Astrocyte (in vitro differentiated cells and primary cell): ENCODE measurements at regions not wholly inside any gene's neighbourhood (a gene's known extent, or its start where the extent isn't known, plus 50 kb on each side); places are given as distances from the start of the nearest gene placed in this dataset.

Experiments used
- CTCF ChIP-seq: IDR thresholded peaks from 2 replicates; pipeline ENCODE4 v1.5.1; 2011; ENCODE audit warnings: low read depth, mild to moderate bottlenecking, inconsistent platforms, low read length, moderate library complexity; ENCODE audit not compliant: insufficient read depth
- EZH2 ChIP-seq: IDR thresholded peaks from 2 replicates; pipeline ENCODE4 v1.6.1; 2012; ENCODE audit warnings: mild to moderate bottlenecking, low read length, inconsistent platforms; ENCODE audit not compliant: insufficient read depth

DNA sequence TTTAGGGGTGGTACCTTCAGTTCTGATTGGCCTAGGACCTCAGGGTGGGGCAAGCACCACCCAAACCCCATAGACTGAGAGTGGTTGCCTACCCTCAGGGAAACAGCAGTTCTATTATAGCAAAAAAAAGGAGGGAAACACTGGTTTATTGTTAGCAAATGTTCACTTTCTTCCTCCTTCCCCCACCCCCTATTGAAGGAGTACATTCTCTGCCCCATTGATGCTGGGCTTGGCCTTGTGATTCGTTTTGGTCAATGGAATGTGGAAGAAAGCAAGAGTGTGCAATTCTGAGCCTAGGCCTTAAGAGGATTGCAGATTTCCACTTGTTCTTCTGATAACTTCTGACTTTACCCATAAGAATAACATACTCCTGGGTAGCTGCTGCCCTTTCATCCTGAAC lies 255.8 kb downstream of the NFATC2 start:
- no peak for TF ChIP-seq CTCF
- no peak for TF ChIP-seq EZH2
